GM19372 (cell line): ENCODE measurements at regions not wholly inside any gene's neighbourhood (a gene's known extent, or its start where the extent isn't known, plus 50 kb on each side); places are given as distances from the start of the nearest gene placed in this dataset.

Experiments used
- ATAC-seq: cut with Tn5 transposase; IDR thresholded peaks from one replicate; pipeline ENCODE4 v1.9.1; 2021; ENCODE audit warnings: mild to moderate bottlenecking, low read depth, moderate library complexity; ENCODE audit not compliant: unreplicated experiment

- no peak for ATAC-seq
Measured at GRCh38 chr12:132380641-132381040, 51.3 kb upstream of the GALNT9 start.

GRCh38 chr12:132379996-132380395 lies 50.6 kb upstream of the GALNT9 start:
- no peak for ATAC-seq

DNA sequence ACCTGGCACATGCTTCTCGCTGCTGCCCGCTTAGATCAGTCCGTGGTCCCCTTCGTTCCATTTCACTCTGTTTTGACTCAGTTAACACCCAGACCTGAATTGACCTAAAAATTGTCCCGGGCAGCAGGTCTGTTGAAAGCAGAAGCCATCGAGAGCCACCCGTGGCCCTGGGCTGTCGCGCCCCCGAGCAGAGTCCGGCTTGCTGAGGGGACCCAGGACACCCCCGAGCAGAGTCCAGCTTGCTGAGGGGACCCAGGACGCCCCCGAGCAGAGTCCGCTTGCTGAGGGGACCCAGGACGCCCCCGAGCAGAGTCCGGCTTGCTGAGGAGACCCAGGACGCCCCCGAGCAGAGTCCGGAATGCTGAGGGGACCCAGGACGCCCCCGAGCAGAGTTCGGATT lies 50.2 kb upstream of the GALNT9 start:
- ATAC-seq = no peak
